NCI-H2029 (cell line): ENCODE measurements at regions not wholly inside any gene's neighbourhood (a gene's known extent, or its start where the extent isn't known, plus 50 kb on each side); places are given as distances from the start of the nearest gene placed in this dataset.

ENCODE experiments used
- DNase-seq: peaks from one replicate; lab custom pipeline; 2025; lab: John Stamatoyannopoulos, UW

DNA sequence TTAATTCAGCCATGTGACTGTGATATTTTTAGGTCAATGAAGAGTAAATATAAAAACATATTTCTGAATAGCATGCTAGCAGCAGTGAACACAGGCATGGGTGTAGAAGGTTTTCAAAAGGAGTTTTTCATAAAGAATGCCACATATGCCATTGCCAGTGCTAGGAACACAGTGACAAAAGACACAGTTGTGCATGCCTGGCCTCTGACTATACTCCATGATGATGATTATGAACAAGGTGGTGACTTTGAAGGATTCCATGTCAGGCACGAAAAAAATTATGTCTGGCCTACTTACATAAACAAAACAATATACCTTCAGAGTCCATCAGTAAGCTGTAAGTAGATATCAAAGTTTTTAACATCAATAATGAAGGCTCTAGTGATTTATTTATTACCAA, 438.7 kb downstream of the TLE1 start:
- no peak for DNase-seq

DNA sequence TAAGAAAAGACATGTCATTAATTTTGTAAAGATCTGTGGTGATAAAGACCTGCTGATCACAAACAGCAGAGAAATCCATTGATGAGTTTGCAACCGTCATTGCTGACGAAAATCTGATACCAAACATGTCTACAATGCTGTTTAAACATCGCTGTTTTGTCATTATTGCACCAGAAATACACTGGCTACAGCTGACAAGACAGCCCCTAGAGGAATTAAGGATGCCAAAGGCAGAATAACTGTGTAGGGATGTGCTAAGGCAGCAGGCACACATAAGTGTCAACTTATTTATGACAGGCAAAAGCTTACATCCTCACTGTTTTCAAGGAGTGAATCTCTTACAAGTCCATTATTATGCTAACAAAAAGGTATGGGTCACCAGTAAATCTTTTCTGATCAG, 439.3 kb downstream of the TLE1 start:
- no peak for DNase-seq

DNA sequence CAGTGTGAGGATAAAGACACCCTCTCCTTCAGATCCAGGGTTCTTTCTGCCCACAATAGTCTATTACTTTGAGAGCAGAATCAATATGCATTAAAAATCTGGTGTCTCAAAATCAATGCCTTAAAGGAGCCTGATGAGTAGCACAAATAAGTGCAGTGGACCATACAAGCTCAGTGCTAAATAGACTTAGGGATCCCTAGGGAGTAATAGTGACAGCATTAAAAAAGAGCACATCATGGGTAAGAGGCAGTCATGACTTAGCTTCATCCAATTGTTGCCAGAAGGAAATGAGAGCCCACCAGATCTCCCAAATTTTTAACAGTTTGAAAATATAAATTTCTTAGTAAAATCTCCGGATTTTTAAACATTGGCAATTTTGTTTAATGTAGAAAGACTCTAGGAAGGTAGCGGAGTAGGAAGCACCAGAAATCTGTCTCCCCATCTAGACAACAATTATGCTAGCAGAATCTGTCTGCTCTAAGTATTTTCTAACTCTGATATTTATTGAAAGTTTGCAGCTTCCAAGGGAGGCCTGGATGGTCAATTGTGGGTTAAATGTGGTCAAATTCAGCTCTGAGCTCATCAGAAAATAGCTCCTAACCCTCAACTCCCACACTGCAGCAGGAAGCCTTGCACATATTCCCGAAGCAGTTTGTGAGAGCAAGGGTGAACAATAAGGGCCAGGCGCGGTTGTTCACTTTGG, 443.9 kb downstream of the TLE1 start:
- no peak for DNase-seq

DNA sequence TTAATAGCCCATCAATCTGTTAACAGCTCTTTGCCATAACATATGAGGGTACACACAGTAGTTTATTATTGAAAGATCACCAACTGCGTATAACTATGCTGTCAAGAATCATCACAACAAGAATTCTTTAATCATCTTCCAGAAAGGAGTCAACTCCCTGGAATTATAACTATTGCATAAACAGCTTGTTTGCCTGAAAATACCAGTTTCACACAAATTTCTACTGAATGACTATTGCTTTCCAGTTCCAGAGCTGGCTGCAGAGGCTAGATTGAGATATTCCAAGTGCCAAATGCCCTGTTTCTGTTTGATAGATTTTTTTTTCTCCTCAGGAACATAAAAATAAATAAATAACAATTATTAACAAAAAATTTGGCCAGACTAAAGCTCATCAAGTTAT, 444.7 kb downstream of the TLE1 start:
- no peak for DNase-seq

DNA sequence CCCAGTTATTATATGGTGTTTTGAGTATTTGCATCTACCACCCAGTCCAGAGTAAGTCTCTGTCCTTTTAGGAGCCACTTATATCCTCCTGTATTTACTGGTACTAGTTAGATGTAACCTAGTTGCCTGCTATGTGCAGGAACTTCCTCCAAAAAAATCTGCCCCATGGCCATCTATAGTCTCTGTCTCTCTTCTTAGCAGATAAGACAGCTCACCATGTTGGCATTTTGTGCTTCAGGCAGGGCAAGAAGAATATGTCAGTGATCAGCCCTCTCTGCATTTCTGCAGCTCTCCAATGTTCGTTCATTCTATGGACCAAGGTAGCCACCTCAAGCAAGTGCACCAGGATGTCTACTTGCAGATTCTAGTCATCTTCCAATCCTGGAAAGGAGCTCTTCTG, 446.5 kb downstream of the TLE1 start:
- no peak for DNase-seq

DNA sequence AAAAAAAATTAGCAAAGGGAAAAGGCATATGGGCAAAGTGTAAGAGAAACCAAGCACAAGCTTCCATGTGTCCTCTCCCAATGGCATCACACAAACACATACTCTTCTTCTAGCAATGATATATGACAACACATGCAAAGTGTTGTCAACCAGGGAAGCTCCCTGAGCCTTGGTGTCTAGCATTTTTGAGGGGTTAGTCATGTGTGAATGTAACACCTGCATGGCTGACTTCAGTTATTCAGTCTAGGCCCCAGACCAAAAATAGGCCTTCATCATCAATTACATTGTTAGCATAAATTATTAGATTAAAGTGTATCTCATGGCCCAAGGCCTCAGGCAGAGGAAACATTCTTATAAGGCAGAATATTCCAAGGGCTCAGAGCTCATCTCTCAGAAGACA, 450.0 kb downstream of the TLE1 start:
- no peak for DNase-seq

DNA sequence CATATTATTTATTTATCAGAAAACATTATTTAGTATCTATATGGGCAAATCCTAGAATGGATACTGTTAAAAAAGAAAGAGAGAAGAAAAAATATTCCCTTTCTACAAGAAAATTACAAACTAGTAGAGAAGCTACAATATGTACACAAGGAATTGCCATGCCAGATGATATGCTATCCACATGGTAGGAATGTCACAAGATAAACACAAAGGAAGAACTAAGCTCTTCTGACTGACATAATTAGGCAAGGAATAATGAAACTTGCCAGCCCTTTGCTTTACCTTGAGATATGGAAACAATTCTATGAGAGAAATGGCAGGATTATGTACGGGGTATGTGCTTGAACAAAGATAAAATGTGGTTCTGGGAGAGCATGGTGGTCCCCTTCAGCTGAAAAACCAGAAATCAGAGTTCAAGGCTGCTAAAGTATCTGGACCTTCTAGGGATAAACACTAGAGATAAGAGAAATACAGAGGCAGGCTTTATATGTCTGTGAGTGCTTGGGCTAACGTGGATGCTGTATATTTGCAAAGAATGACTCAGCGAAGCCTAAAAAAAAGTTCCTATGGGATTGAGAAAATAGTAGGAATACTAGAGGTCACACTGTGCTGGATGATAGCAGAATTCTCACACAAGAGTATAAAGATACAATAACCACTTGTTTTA, 451.6 kb downstream of the TLE1 start:
- DNase-seq = no peak

DNA sequence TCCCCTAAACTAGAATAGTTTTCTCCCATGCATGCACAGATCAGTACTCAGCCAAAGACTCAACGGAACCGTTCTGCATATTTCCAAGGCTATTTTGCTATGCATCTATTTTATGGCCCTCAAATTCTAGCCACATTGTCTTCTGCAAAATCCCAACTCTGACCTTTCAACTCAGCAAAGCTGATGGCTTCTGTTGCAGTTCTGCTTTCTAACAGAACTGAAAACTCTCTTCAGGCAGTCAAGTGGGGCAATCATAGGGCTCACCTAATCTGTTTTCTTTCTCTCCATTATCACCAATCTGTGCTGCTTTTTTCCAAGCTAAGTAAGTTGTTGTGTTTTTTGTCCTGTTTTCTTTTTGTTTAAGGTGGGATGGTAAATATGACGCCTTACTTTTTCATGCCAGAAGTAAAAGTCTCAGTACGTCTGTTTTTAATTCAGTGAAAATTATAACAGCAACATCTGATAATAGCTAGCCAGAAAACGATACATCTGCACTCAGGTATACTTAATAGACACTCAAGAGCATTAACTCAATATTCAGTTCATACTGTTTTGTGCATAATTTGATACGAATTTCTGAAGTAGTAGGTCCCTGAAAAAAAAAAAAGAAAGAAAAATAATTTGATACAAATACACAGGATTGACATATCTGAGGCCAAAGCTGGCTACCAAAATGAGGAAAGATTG, 454.3 kb downstream of the TLE1 start:
- DNase-seq = no peak

DNA sequence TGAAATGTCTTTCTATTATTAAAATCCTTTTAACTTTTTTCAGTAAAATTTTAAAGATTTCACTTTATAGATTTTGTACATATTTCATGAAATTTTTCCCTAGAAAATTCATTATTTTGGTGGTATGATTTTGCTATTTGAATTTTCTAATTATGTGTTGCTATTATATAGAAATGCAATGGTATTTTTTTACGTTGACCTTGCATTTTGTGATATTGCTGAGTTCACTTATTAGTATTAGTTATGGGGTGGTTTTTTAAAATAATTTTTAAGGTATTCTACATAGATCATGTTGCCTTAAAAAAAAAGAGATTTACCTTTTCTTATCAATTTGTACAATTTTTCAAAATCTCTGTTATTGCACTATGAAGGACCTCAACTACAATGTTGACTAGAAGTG, 458.3 kb downstream of the TLE1 start:
- no peak for DNase-seq

DNA sequence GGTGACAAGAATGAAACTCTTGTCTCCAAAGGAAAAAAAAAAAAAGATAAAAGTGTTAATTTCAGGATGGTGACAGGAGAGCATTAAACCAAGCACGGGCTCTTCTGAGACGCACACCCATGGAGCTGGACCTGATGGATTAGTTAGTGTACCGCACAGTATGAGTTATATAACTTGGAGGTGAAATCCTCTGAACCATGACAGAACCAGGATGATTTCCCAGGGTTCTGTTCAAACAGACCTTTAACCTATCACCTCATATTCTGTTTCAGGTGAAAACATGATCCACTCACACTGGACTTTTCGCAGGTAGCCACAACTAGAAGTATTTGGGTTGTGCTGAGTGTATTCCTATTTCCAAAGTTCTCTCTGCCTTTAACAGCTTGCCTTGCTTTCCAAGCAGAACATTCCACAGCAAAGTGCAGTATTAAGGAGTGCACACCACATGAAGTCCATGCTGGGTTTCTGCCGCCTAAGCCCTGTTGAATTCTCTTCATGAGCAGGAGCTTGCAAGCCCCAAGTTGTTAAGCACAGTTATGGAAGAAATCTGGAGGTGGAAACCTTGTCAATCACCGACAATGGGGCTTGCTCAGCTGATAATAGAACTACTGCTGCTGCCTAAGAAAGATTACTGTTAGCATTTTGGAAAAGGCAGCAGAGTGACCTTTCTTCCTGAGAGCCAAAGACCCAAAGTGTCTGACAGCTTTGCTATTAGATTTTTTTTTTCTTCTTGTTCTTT, 461.7 kb downstream of the TLE1 start:
- DNase-seq = no peak

DNA sequence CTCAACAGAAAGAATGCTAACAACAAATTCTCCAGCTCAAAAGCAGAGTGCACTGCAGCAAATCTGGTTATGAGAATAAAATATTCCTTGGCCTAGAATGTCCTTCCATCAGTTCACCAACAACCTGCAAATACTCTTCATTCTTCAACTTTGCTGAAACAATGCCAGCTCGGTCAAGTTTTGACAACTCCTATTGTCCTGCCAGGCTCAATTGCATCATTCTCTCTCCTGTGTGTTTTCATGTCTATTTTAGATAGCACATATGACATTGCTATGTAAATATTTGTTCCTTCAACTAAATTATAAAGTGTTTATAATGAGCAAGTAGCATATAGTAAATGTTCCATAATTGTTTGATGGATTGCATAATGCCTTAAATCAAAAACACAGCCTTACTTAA, 463.8 kb downstream of the TLE1 start:
- no peak for DNase-seq

DNA sequence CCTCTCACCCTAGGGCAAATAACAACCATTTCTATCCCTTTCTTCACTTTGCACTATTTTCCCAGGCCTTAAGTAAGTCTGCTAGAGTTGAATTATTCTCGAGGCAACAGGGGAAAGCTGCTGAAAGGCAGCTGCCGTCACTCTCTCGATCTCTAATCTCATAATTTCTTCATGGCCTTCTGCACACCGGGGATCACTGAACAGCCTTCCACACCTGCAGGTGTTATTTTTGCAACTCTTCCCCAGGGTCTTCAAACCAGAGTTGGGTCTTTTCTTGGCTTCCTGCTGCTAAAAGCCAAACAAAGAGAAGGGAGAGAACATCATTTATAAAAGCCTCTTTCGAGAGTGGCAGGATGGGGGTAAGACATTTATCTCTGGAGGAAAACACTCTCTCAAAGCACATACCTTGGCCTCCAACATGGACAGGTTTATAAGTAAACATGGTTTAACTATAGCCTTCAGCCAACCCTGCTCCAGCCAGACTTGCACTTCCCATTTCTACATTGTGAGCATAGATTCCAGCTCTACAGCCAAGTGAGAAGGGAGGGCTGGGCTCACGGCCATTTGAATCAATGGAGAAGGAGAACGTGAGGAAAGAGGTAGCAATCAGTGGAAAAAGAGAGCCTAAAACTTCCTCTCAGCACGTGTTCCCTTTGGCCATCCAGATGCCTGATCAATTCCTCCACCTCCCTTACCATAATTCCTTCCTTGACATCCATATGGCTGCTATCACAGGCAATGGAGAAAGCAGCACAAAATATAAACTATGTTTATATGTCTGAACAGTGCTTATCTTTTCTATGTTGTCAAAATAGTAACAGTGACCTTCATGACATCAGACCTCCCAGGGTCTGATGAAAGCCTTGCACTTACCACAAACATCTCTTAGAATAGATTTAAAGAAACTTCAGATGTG, 464.9 kb downstream of the TLE1 start:
- no peak for DNase-seq

DNA sequence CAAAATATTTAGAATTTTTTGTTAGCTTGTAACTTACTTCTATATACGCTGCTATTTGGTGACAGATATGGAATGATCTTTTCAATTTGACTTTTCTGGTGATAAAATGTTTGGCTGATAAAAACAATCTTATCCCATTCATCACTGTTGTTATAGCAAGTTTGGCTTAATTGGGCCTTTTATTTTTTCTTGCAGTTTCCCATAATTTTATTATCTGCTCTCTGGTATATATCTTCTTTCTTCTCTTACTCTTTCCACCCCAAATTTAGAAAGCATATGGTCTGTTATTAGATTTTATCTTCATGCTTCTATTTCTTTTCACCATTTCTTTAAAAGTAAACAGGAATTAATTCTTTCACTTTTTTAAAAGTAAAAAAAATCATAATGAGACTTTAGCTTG, 474.4 kb downstream of the TLE1 start:
- no peak for DNase-seq

DNA sequence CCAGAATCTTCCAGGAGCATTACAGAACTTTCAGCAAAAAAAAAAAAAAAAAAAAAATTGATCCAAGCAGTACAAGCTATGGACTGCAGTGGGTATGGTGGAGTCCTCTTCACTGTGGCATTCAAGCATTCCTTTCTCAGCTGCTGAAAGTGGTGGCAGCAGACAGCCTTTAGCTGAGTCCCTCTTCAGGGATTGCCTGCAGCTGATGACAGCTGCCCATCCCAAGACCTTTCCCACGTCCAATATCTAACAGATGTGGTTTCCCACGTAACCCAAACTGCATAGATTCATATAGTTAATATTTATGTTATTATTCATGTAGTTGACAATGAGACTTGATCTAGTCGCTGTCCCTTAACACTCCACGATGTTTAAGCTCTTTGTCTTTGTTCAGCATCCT, 475.9 kb downstream of the TLE1 start:
- DNase-seq = no peak

DNA sequence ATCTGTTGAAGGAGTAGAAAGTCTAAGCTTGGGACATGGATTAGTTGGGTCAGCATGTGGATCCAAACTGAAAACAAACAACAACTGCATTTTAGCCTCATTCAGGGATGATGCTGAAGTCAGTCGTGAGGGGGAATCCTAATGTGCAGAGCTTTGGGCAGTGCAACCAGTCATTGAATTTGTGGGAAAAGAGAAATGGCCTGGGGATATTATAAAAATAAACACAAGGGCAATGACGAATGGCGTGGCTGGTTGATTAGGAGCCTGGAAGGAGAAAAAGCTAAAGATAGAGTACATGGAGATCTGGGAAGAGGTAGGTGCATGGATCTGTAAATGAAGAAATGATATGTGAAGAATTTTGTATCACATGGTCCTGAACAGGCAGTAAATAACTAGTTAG, 477.6 kb downstream of the TLE1 start:
- DNase-seq = no peak

DNA sequence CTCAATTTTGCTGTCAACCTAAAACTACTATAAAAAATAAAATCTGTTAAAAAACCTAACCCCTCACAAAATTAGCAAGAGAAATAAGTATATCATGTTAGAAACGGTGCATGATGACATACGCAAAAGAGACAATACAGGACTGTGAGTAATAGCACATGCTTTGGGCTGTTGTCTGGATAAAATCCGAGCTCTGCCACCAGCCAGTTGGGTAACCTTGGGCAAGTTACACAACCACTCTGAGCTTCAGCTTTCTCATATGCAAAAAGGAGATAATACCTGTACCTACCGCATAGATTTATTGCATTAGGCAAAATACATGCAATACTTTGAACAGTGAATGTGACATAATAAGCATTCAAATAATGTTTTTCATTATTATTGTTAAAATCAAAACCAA, 481.7 kb downstream of the TLE1 start:
- no peak for DNase-seq

DNA sequence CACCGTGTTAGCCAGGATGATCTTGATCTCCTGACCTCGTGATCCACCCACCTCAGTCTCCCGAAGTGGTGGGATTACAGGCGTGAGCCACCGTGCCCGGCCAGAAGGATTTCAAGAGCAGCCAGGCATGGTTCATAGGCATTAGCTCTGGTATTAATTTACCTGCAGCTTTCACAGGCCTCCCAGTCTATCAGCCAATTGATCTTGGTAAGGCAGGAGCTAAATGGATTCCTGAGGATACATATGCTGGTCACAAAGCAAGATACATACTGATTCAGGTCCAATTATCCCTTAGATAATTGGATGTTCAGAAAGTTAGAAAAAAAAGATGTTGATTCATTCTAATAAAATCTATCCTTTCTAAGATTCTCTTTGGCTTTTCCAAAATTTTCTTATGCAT, 487.1 kb downstream of the TLE1 start:
- DNase-seq = no peak

DNA sequence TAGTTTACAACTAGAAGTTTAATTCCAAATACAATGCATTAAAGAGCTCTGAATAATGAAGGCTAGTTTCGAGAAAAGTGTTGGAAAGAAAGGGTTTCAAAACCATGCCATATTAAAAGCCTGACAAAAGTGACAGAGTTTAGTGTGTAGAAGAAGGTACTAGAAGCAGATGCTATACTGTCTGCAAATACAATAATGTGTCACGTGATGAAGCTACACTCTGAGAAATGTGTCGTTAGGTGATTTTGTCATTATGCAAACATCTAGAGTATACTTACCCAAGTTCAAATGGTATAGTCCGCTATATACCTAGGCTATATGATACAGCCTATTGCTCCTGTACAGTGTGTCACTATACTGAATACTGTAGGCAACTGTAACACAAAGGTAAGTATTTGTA, 494.1 kb downstream of the TLE1 start:
- no peak for DNase-seq

DNA sequence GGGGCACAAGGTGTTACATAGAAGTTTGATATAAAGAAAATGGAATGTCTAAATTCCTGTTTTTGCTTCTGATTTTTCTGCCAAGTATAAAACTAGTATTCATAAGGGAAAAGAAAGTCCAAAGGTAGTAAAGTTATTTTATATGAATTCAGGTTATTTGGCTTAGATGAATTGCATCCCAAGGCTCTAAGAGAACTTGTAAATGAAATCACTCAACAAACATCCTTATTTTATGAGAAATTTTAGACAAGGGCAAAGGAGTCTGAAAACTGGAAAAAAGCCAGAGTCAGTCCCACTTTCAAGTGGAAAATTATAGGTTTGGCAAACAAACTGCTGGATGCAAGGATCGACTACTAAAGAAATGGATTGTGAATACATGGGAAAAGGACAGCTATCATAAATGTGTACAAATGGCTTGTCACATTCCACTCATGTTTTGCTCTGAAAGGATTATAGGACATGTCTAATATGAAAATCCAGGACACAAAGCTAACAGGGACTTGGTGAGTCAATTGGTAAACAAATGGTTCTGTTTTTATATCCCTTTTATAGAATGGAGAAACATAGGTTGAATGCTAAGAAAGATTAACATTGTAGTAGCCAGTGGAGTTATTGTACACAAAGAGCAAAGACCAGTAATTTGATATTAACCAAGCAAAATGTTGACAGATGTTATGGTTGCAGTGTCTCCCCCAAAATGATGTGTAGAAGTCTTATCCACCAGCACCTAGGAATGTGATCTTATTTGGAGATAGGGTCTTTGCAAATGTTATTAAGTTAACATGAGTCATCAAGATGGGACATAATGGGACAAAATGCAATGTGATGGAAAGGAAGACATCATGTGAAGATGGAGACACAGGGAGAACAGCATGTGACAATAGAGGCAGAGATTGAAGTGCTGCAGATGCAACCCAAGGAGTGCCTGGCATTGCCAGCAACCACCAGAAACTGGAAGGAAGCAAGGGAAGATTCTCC, 495.7 kb downstream of the TLE1 start:
- no peak for DNase-seq

DNA sequence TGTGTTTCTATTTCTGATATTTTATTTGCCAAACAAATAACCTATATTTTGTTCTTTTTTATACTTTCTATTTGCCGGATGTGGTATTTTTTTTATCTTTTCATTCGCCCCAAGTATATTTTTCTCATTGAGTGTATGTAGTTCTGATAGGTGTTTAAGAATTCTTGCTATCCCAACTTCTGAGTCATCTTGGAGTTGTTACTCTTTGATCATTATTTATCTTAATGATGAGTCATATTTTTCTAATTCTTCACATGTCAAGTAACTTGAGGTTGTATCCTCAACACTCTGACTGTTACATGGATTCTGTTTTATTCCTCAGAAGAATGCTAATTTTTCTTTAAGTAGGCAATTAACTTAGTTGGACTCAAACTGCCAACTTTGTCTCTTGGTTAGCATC, 498.1 kb downstream of the TLE1 start:
- DNase-seq = no peak

DNA sequence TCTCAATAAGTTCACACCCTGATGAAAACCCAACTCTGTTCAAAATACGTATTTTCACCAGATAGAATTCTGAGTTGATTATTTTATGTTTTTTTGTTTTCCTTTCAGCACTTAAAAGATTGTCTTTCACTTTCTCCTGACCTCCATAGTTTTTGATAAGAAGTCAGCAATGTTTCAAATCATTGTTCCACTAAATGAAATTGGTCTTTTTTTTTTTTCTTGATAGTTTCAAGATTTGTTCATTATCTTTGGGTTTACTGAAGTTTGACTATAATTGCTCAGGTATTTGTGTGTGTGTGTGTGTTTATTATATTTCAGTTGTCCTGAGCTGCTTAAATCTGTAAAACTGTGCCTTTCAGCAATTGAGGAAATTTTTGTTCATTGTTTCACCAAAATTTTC, 498.7 kb downstream of the TLE1 start:
- DNase-seq = no peak
